ENCODE measurements at regions not wholly inside any gene's neighbourhood (a gene's known extent, or its start where the extent isn't known, plus 50 kb on each side); places are given as distances from the start of the nearest gene placed in this dataset.
A peak's percentile ranks its signal among the peaks of the same experiment; 100 is the strongest.
"Not testable (repeated sequence)": the region's sequence is repeated elsewhere in the genome, so short reads cannot be mapped to it uniquely, and the experiment has no call there.

GRCh38 chr2:182591774-182592173 lies 124.3 kb upstream of the DNAJC10 start:
- DNase-seq (ENCODE audit: low spot score) (no peak), ATAC-seq (no peak)
- intact Hi-C loops (cut with DNase I): no loop called here

GRCh38 chr2:182592691-182593393 lies 123.2 kb upstream of the DNAJC10 start:
- DNase-seq (ENCODE audit: low spot score) (no peak), ATAC-seq (no peak)
- intact Hi-C loops (cut with DNase I): no loop called here

- no peak for DNase-seq (ENCODE audit: low spot score)
- ATAC-seq: no peak
- intact Hi-C loops (cut with DNase I): no loop called here
Measured at GRCh38 chr2:182593394-182593975, 122.6 kb upstream of the DNAJC10 start.

DNA sequence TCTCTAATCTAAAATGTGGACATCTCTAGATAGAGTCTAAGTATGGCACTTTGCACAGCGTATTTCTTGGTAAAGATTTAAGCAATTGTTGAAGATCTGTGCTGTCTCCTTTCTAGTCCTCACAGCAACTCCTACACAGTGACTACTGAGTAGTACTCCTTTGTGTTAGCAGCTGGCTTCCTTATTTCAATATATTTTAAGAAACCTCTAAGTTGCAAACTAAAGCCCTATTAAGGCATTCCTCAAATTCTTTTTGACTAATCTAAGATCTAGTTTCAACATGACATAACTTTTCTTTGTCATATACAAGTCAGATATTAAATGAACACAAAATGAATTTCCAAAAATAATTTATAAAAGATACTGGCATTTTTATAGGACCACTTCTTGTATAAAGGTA lies 121.8 kb upstream of the DNAJC10 start:
- intact Hi-C loops (cut with DNase I): no loop called here
- DNase-seq (ENCODE audit: low spot score): no peak
- ATAC-seq: no peak

GRCh38 chr2:182595650-182596049 lies 120.4 kb upstream of the DNAJC10 start:
- intact Hi-C loops (cut with DNase I): no loop called here
- ATAC-seq: no peak
- no peak for DNase-seq (ENCODE audit: low spot score)

- no peak for DNase-seq (ENCODE audit: low spot score)
- intact Hi-C loops (cut with DNase I): no loop called here
- no peak for ATAC-seq
Measured at GRCh38 chr2:182597570-182598295, 118.3 kb upstream of the DNAJC10 start.

GRCh38 chr2:182598626-182599025 lies 117.4 kb upstream of the DNAJC10 start:
- DNase-seq (ENCODE audit: low spot score) (no peak), ATAC-seq (no peak)
- intact Hi-C loops (cut with DNase I): no loop called here

GRCh38 chr2:182605166-182605565 lies 110.9 kb upstream of the DNAJC10 start:
- no peak for DNase-seq (ENCODE audit: low spot score)
- intact Hi-C loops (cut with DNase I): no loop called here
- ATAC-seq: no peak

GRCh38 chr2:182606728-182607681 lies 109.1 kb upstream of the DNAJC10 start:
- ATAC-seq: no peak

GRCh38 chr2:182608181-182608845 lies 107.7 kb upstream of the DNAJC10 start:
- ATAC-seq (no peak), DNase-seq (ENCODE audit: low spot score) (no peak)
- intact Hi-C loops (cut with DNase I): no loop called here

More at GRCh38 chr2:182606728-182607681, 109.1 kb upstream of the DNAJC10 start:
- intact Hi-C loops (cut with DNase I): no loop called here
- DNase-seq (ENCODE audit: low spot score): no peak

DNA sequence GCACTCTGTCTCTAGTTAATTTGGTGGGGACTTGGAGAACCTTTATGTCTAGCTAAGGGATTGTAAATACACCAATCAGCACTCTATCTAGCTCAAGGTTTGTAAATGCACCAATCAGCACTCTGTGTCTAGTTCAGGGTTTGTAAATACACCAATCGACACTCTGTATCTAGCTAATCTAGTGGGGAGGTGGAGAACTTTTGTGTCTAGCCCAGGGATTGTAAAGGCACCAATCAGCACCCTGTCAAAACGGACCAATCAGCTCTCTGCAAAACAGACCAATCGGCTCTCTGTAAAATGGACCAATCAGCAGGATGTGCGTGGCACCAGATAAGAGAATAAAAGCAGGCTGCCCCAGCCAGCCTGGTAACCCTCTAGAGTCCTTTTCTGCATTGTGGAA lies 107.1 kb upstream of the DNAJC10 start:
- DNase-seq (ENCODE audit: low spot score); intact Hi-C loops (cut with DNase I); ATAC-seq: not testable (repeated sequence)

DNA sequence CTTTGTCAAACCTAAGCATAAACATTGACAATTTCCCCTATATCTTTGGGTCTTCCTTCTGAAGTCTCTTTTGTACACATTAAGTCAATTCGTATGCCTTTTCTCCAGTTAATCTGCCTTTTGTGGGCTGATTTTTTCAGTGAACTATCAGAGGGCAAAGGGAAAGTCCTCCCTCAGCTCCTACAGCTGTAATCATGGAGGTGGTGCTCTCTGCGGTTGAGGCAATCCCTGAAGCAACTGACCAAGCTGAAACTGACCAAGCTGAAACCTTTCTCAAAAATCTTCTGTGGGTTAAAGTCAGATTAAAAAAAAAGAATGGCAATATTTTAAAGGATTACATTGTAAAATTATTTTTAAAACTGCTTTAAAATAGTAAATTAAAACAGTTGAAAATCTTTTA lies 105.8 kb upstream of the DNAJC10 start:
- no peak for DNase-seq (ENCODE audit: low spot score)
- intact Hi-C loops (cut with DNase I): no loop called here
- ATAC-seq: no peak

DNA sequence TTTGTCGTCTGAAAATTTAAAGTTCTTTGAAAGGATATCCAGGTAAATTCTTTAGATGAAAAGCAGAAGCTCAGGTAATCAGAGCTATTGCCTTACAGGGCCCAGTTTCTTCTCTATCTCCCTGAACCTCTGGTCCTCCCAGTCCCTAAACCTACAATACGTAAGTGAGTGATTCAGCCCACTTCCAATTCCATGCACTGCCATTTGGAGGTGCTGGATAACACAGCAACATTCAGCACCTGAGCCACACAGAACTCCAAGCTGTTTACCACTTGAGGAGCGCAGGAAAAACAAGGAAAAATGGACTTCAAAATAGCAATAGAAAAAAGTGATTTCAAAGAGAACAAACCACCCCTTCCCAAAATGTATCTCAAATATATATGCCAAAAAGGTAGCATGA lies 105.0 kb upstream of the DNAJC10 start:
- ATAC-seq: no peak
- intact Hi-C loops (cut with DNase I): no loop called here
- DNase-seq (ENCODE audit: low spot score): no peak

DNA sequence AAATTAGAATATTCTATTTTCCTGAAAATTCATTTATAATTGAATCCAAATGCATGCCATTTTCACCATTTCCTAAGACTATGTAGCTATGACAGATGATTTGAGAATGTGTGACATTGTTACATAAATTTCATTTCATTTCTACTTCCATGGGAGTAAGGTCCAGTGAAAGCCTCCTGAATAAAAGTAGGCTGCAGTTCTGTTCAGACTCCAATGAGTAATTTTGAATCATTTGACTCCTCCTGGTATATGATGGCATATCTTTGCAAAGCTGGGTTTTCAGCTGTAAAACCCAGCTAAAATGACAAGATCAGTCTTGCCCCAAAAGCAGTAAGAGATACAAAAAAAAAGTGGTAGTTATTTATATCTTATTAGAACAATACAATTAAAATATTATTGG lies 101.0 kb upstream of the DNAJC10 start:
- DNase-seq (ENCODE audit: low spot score) (no peak), ATAC-seq (no peak)
- intact Hi-C loops (cut with DNase I): no loop called here

- DNase-seq (ENCODE audit: low spot score): no peak
- ATAC-seq: peak; percentile 81
- intact Hi-C loops (cut with DNase I): no loop called here
Measured at GRCh38 chr2:182616471-182617393, 99.3 kb upstream of the DNAJC10 start.

GRCh38 chr2:182618672-182619079 lies 97.4 kb upstream of the DNAJC10 start:
- no peak for ATAC-seq
- intact Hi-C loops (cut with DNase I): no loop called here

DNA sequence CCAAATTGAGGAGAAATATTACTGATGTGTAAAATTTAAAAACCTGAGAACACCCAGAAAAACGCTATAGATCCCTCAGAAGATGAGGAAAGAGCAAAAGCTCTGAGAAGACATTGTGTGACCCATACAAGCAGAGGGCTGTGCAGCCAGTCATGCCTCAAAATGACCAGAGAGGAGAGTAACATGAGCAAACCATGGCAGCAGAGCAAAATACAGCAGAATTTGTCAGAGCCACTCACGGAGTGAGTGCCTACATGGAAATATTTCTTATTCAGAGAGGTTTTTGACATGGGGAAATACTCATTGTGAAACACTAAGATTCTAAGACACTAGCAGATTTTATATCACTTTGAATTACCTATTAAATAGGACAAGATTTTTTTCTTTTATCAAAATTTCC lies 96.8 kb upstream of the DNAJC10 start:
- DNase-seq (ENCODE audit: low spot score): no peak
- ATAC-seq: no peak
- intact Hi-C loops (cut with DNase I): no loop called here

More at GRCh38 chr2:182618672-182619079, 97.4 kb upstream of the DNAJC10 start:
- DNase-seq (ENCODE audit: low spot score): no peak

GRCh38 chr2:182621191-182621590 lies 94.9 kb upstream of the DNAJC10 start:
- intact Hi-C loops (cut with DNase I): no loop called here
- DNase-seq (ENCODE audit: low spot score): no peak
- no peak for ATAC-seq

Data from sciatic nerve (tissue), 2 donors.